22Rv1 (cell line): ENCODE measurements at regions not wholly inside any gene's neighbourhood (a gene's known extent, or its start where the extent isn't known, plus 50 kb on each side); places are given as distances from the start of the nearest gene placed in this dataset.

Experiments used
- CTCF ChIP-seq: fragments of 450-650 bp; IDR thresholded peaks from 2 replicates; pipeline ENCODE4 v1.5.1; 2017; ENCODE audit warnings: mild to moderate bottlenecking
- ZFX ChIP-seq: fragments of 450-650 bp; IDR thresholded peaks from 2 replicates; pipeline ENCODE4 v1.6.1; 2017; ENCODE audit warnings: antibody characterized with exemption, borderline replicate concordance

- TF ChIP-seq CTCF (no peak), ZFX (no peak)
These were observed 135.4 kb upstream of the MSX2 start for GRCh38 chr5:174589011-174589410.
